ENCODE measurements at regions not wholly inside any gene's neighbourhood (a gene's known extent, or its start where the extent isn't known, plus 50 kb on each side); places are given as distances from the start of the nearest gene placed in this dataset.

DNA sequence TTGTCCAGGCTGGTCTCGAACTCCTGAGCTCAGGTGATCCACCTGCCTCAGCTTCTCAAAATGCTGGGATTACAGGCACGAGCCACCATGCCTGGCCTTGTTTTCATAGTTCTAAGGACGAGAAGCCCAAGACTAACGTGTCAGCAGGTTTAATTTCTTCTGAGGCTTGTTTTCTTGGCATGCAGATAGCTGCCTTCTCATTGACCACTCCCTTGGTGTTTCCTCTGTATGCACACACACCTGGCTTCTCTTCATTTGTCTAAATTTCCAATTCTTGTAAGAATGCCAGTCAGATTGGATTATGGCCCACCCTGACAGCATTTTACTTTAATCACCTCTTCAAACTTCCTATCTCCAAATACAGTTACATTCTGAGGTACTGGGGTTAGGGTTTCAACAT is 72.5 kb upstream of the CTSC start:
- DNase-seq: no peak
- in situ Hi-C loops (cut with HindIII; ENCODE audit: low pct_ligation_motif_present, low pct_unique_long_range_greater_than_20kb, low sequenced_read_pairs): no loop called here

DNA sequence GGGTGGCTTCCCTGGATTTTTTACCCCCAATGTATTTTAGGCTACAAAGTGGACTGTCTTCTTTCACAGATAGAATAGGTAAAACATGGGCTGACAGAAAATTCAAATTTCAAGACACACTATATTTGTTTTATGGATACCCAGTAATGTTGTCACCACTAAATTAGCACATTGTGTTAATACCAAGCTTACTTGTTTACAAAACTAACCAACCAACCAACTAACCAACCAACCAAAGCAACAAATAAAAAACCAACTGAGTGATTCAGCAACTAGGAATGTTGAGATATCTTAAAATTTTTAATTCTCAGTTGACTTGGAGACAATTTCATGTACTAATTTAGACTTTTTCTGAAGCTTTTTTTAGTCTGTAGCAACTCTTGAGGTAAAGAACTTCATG is 69.3 kb upstream of the CTSC start:
- in situ Hi-C loops (cut with HindIII; ENCODE audit: low pct_ligation_motif_present, low pct_unique_long_range_greater_than_20kb, low sequenced_read_pairs): no loop called here
- DNase-seq: no peak

DNA sequence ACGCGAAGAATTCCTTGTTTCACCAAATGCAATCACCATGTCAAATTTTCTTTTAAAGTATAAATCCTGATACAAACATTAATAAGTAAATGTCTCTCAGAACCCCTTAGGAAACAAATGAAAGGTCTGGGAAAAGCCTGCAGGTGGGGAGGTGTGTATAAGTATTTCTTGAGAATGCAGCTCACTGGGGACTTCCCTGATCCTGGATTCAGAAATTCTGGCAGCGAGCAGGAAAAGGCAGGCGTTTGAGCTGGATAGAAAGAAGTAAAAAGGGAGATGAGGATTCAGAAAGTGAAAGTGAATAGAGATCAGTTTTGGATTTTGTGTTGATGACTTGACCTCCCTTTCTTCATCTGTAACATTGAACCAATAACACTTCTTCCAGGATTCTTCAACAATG is 68.3 kb upstream of the CTSC start:
- in situ Hi-C loops (cut with HindIII; ENCODE audit: low pct_ligation_motif_present, low pct_unique_long_range_greater_than_20kb, low sequenced_read_pairs): no loop called here
- peak; percentile 61 for DNase-seq

DNA sequence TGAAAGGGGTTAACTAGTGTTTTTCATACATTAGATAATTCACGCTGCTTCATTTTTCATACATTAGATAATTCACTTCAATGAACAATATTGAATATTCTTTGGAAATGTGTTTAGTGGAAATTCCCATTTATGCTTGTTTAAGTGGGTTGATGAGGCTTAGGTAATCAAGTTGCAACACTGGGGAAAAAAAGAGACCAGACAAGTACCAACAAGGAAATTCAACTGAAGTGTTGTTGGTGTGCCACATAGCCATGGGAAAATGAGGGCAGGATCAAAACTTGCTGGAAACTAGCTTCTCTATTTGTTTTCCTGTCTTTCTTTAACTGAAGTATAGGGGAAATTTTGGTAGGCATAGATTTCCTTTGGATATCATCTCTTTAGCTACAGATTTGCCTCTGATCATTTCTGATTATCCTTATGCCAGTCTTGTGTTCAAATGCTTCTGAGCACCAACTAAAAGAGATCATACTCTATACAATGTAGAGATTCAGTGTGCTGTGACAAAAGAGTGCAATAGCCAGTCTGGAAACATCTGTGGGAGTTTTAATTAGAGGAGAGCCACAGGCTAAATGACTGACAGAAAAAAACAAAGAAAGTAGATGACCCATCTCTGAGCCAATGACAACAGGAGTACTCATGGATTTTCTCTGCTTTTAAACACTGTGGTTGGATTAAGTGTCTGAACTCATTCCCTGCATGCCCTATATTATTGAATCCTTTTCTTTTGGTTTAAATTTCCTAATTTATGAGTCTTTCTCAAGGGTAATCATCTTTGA is 67.6 kb upstream of the CTSC start:
- in situ Hi-C loops (cut with HindIII; ENCODE audit: low pct_ligation_motif_present, low pct_unique_long_range_greater_than_20kb, low sequenced_read_pairs): no loop called here
- peak; percentile 28 for DNase-seq

DNA sequence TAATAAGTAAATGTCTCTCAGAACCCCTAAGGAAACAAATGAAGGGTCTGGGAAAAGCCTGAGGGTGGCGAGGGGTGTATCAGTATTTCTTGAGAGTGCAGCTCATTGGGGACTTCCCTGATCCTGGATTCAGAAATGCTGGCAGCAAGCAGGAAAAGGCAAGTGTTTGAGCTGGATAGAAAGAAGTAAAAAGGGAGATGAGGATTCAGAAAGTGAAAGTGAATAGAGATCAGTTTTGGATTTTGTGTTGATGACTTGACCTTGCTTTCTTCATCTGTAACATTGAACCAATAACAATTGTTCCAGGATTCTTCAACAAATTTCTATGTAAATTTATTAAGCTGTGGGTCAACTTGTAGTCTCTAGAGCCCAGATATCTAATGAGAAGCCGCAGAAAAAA is 66.9 kb upstream of the CTSC start:
- DNase-seq: peak; percentile 50
- in situ Hi-C loops (cut with HindIII; ENCODE audit: low pct_ligation_motif_present, low pct_unique_long_range_greater_than_20kb, low sequenced_read_pairs): no loop called here

DNA sequence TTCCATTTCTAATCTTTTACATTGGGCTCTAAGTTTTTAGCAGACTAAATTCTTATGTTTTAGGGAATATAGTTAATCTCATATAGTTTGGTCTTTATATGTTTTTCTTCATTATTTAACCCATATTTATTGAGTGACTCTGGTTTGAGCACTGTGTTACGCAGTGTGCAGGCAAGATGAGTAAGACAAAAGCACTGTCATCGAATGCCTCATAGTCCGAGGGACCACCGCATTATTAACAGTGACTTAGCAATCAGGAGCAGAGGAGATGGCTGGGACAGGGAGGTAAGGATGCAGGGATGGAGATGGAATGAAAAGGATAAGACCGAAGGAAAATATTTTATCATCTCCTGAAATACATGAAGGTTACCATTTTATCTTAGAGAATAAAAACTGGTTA is 65.2 kb upstream of the CTSC start:
- in situ Hi-C loops (cut with HindIII; ENCODE audit: low pct_ligation_motif_present, low pct_unique_long_range_greater_than_20kb, low sequenced_read_pairs): no loop called here
- DNase-seq: peak; percentile 57

DNA sequence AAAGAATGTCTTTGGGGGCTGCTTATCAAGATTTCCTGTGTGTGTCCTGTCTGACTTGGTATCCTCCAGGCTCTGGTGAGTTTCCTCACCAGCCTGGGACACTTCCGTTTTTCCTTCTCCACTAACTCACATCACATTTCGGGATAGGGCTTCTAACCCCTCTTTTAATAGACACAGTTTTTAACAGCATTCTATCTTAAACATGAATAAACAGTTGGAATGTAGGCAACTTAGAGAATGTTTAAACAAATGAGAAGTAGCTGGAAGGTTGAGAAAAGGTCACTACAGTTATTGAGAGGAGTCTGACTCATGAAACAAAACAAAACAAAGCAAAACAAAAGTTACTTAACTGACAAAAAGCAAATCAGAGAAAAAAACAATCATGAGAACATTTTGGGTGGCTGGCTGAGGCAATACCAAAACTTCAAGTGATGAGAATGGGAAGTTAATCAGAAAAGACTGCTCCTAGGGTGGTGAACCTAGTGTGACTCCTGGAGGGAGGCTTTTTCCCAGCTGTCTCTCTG is 64.7 kb upstream of the CTSC start:
- in situ Hi-C loops (cut with HindIII; ENCODE audit: low pct_ligation_motif_present, low pct_unique_long_range_greater_than_20kb, low sequenced_read_pairs): no loop called here
- DNase-seq: peak; percentile 81

DNA sequence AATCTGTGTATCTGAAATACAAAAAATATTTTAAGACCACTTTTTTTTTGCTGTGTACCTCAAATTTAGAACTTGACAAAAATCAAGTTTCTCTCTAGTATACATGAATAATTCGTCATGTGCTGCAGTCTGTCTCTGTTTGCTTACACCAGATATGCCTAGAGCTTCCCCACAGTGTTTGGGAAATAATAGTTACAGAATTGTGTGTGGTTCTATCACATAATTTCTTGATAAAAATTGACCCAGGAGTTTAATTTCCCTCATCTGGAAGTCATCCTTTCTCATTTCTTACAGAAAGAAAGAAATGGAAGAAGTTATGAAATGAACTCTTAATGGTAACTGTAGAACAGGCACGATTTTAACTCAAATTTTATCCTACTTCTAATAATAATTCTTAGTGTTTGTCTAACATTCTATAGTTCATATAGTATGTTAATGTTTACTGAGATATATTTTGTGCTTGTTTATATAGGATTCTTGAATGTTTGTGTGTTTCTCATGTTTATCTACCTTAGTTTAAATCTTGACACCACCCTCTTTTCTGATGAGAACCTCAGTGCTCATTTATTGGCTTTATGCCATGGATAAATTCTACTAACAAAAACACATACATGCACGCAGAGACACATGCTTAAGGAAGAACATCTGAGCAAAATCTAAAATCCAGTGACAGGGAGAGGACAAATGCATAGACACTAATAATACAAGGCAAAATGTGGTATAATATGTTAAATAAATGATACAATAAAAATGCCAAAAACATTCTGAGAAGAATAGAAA is 61.4 kb upstream of the CTSC start:
- no peak for DNase-seq
- in situ Hi-C loops (cut with HindIII; ENCODE audit: low pct_ligation_motif_present, low pct_unique_long_range_greater_than_20kb, low sequenced_read_pairs): no loop called here

DNA sequence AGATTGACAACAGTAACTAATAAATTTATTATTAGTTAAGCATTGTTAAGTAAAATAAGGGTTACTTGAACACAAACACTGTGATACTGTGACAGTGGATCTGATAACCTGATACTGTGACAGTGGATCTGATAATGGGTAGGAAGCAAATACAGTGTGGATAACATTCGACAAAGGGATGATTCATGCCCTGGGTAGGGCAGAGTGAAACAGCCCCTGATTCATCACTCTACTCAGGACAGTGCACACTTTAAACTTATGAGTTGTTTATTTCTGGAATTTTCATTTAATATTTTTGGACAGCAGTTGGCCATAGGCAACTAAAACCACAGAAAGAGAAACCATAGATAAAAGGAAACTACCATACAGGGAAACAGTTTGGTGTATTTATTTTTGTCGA is 60.8 kb upstream of the CTSC start:
- DNase-seq: peak; percentile 58
- in situ Hi-C loops (cut with HindIII; ENCODE audit: low pct_ligation_motif_present, low pct_unique_long_range_greater_than_20kb, low sequenced_read_pairs): no loop called here

DNA sequence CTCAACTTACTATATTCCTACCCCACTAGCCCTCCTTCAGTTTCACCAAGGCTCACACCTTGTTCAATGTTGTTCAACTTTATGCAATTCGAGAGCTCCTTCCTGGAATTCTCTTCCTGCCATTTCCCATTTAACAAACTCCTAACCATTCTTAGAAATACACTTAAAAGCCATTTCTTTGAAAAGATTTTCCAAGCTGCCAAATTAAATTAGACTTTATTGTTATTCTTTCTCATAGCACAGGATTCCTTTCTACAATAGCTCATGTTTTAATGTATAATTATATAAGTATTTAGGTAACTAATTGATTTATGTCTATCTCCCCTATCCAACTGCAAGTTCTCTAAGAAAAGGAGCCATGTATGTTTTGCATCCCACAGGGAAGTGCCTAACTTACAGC is 52.7 kb upstream of the CTSC start:
- in situ Hi-C loops (cut with HindIII; ENCODE audit: low pct_ligation_motif_present, low pct_unique_long_range_greater_than_20kb, low sequenced_read_pairs): no loop called here
- no peak for DNase-seq

DNA sequence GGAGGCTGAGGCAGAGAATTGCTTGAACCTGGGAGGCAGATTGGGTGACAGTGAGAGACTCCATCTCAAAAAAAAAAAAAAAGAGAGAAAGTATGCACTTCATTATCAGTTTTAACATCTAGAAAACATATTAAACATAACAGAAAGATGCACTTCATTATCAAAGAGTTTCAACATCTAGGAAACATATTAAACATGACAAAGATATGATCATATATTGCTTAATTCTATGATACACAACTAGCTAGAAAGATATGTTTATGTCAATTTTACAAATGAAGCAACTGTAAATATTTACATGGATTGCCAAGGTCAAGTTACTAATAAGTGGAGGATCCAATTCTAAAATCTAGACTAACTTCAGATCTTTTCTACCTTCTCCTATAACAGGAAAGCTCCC is 50.4 kb upstream of the CTSC start:
- in situ Hi-C loops (cut with HindIII; ENCODE audit: low pct_ligation_motif_present, low pct_unique_long_range_greater_than_20kb, low sequenced_read_pairs): no loop called here
- DNase-seq: no peak

Data from ACHN (cell line).